ENCODE measurements at regions not wholly inside any gene's neighbourhood (a gene's known extent, or its start where the extent isn't known, plus 50 kb on each side); places are given as distances from the start of the nearest gene placed in this dataset.

- TF ChIP-seq CTCF (IDR thresholded peaks at IDR 0.05; ENCODE audit: control extremely low read depth, extremely low read depth, low read depth, missing control alignments) = no peak
- CTCF ChIA-PET = interaction anchor here (1.7 kb wide), 1 partner anchor 9 kb away, joined by 4 read pairs; no protein-coding TSS in a partner anchor
- POLR2A ChIA-PET = no interaction called here
- DNase-seq (ENCODE audit: extremely low spot score) = no peak
Measured at GRCh38 chr4:144906181-144906925, 191.6 kb downstream of the ANAPC10 start.

GRCh38 chr4:144910723-144911122 lies 187.3 kb downstream of the ANAPC10 start:
- ChIA-PET CTCF (interaction anchor here (1.3 to 1.6 kb wide), 4 partner anchors 8 to 34 kb away, joined by 3 to 4 read pairs (median 4); no protein-coding TSS in a partner anchor), POLR2A (no interaction called here)
- DNase-seq (ENCODE audit: extremely low spot score) = no peak
- TF ChIP-seq CTCF (IDR thresholded peaks at IDR 0.05; ENCODE audit: control extremely low read depth, extremely low read depth, low read depth, missing control alignments) = no peak
